Thyroid gland (tissue), 4 donors: ENCODE measurements at regions not wholly inside any gene's neighbourhood (a gene's known extent, or its start where the extent isn't known, plus 50 kb on each side); places are given as distances from the start of the nearest gene placed in this dataset.
"Not testable (repeated sequence)": the region's sequence is repeated elsewhere in the genome, so short reads cannot be mapped to it uniquely, and the experiment has no call there.

Experiments used
- POLR2A ChIP-seq, 2 donors: fragments of 450-650 bp; IDR thresholded peaks; one replicate each; pipeline ENCODE4 v1.6.1; 2017; ENCODE audit warnings: antibody characterized with exemption in 2 of 2, mild to moderate bottlenecking in 2 of 2, moderate library complexity in 1 of 2
- TF ChIP-seq, protein P1 (sequence below), 6 experiments: fragments of 200-600 bp in 3 of 6; fragments of 450-650 bp in 3 of 6; sonication (generic) in 3 of 6; IDR thresholded peaks; one replicate each; pipeline ENCODE4 v1.5.1; 2016 to 2019; ENCODE audit warnings: antibody characterized with exemption in 6 of 6, mild to moderate bottlenecking in 2 of 6, inconsistent platforms in 1 of 6, moderate library complexity in 1 of 6

GRCh38 chr7:150042281-150042680 lies 168.5 kb downstream of the ATP6V0E2 start:
- TF ChIP-seq, protein P1, sequence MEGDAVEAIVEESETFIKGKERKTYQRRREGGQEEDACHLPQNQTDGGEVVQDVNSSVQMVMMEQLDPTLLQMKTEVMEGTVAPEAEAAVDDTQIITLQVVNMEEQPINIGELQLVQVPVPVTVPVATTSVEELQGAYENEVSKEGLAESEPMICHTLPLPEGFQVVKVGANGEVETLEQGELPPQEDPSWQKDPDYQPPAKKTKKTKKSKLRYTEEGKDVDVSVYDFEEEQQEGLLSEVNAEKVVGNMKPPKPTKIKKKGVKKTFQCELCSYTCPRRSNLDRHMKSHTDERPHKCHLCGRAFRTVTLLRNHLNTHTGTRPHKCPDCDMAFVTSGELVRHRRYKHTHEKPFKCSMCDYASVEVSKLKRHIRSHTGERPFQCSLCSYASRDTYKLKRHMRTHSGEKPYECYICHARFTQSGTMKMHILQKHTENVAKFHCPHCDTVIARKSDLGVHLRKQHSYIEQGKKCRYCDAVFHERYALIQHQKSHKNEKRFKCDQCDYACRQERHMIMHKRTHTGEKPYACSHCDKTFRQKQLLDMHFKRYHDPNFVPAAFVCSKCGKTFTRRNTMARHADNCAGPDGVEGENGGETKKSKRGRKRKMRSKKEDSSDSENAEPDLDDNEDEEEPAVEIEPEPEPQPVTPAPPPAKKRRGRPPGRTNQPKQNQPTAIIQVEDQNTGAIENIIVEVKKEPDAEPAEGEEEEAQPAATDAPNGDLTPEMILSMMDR (IDR thresholded peaks at IDR 0.05): not testable (repeated sequence)
- not testable (repeated sequence) for TF ChIP-seq POLR2A (IDR thresholded peaks at IDR 0.05)
